ENCODE measurements at regions not wholly inside any gene's neighbourhood (a gene's known extent, or its start where the extent isn't known, plus 50 kb on each side); places are given as distances from the start of the nearest gene placed in this dataset.

GRCh38 chr2:72031346-72032110 is 116.1 kb downstream of the CYP26B1 start:
- TF ChIP-seq CTCF (IDR thresholded peaks at IDR 0.05) (no peak), POLR2A (IDR thresholded peaks at IDR 0.05) (no peak)

Data from heart left ventricle (tissue), 13 donors.